GM23338 (cell line): ENCODE measurements at regions not wholly inside any gene's neighbourhood (a gene's known extent, or its start where the extent isn't known, plus 50 kb on each side); places are given as distances from the start of the nearest gene placed in this dataset.

Experiments used
- ATAC-seq: fragments of 200-7000 bp; cut with Tn5 transposase; 3 replicates; pipeline ENCODE4 v1.9.1; 2020
- DNase-seq: peaks from one replicate; pipeline ENCODE4 v3.0.0-alpha.2; 2015; ENCODE audit warnings: low spot score
- H2AFZ ChIP-seq: fragments of 200-600 bp; sonication (generic); 2 replicates; pipeline ENCODE4 v1.8.0; 2016; ENCODE audit warnings: antibody characterized with exemption, mild to moderate bottlenecking, moderate library complexity
- H3F3A ChIP-seq: fragments of 200-600 bp; sonication (generic); replicated peaks from 2 replicates; pipeline ENCODE4 v1.8.0; 2017; ENCODE audit warnings: antibody characterized with exemption, mixed run types, low read depth
- H3K27ac ChIP-seq: fragments of 200-600 bp; sonication (generic); 2 replicates; pipeline ENCODE4 v1.6.1; 2016; ENCODE audit warnings: low read depth
- H3K27me3 ChIP-seq: fragments of 200-600 bp; sonication (generic); 2 replicates; pipeline ENCODE4 v1.8.0; 2016; ENCODE audit warnings: mild to moderate bottlenecking, mixed run types, moderate library complexity; ENCODE audit not compliant: insufficient read depth
- H3K36me3 ChIP-seq: fragments of 200-600 bp; sonication (generic); 2 replicates; pipeline ENCODE4 v1.8.0; 2016; ENCODE audit warnings: mild to moderate bottlenecking; ENCODE audit not compliant: insufficient read depth
- H3K4me1 ChIP-seq: fragments of 200-600 bp; sonication (generic); 2 replicates; pipeline ENCODE4 v1.8.0; 2016; ENCODE audit warnings: mild to moderate bottlenecking, moderate library complexity; ENCODE audit not compliant: insufficient read depth
- H3K4me2 ChIP-seq: fragments of 200-600 bp; sonication (generic); 2 replicates; pipeline ENCODE4 v1.7.1; 2017; ENCODE audit warnings: mixed run types
- H3K4me3 ChIP-seq: fragments of 200-600 bp; sonication (generic); 2 replicates; pipeline ENCODE4 v1.6.1; 2016; ENCODE audit warnings: mixed run types
- H3K79me2 ChIP-seq: fragments of 200-600 bp; sonication (generic); replicated peaks from 2 replicates; pipeline ENCODE4 v1.8.0; 2017; ENCODE audit warnings: mild to moderate bottlenecking; ENCODE audit not compliant: insufficient read depth
- H3K9me2 ChIP-seq: fragments of 200-600 bp; sonication (generic); 2 replicates; pipeline ENCODE4 v1.8.0; 2017; ENCODE audit not compliant: insufficient read depth
- H4K20me1 ChIP-seq: fragments of 200-600 bp; sonication (generic); replicated peaks from 2 replicates; pipeline ENCODE4 v1.8.0; 2017; ENCODE audit warnings: mild to moderate bottlenecking; ENCODE audit not compliant: insufficient read depth
- H3K27ac Mint-ChIP-seq: 2 replicates; pipeline ENCODE4 v1.8.0; 2020; ENCODE audit warnings: inconsistent platforms, mild to moderate bottlenecking, moderate library complexity, mixed read lengths
- H3K27me3 Mint-ChIP-seq: 3 replicates; pipeline ENCODE4 v1.8.0; 2022; ENCODE audit warnings: low read depth, mild to moderate bottlenecking, moderate library complexity, mixed read lengths, inconsistent platforms; ENCODE audit not compliant: insufficient read depth, poor library complexity
- H3K36me3 Mint-ChIP-seq: 3 replicates; pipeline ENCODE4 v1.8.0; 2021; ENCODE audit warnings: low read depth, mild to moderate bottlenecking, inconsistent platforms, moderate library complexity, mixed read lengths
- H3K4me1 Mint-ChIP-seq: 3 replicates; pipeline ENCODE4 v1.8.0; 2020; ENCODE audit warnings: mild to moderate bottlenecking, inconsistent platforms, mixed read lengths
- H3K4me3 Mint-ChIP-seq: 3 replicates; pipeline ENCODE4 v1.8.0; 2021; ENCODE audit warnings: moderate library complexity, mild to moderate bottlenecking, inconsistent platforms, mixed read lengths
- H3K9me3 Mint-ChIP-seq: 3 replicates; pipeline ENCODE4 v1.8.0; 2020; ENCODE audit warnings: moderate library complexity, mild to moderate bottlenecking, inconsistent platforms, mixed read lengths
- CREB1 ChIP-seq: fragments of 250-450 bp; sonication (Bioruptor Pico); IDR thresholded peaks from 2 replicates; pipeline ENCODE4 v1.5.0; 2020; ENCODE audit warnings: low read depth, mild to moderate bottlenecking, moderate library complexity
- CTCF ChIP-seq, 2 experiments: fragments of 200-600 bp in 1 of 2; sonication (generic) in 1 of 2; conservative IDR thresholded peaks; 2 replicates each; pipeline versions ENCODE4 v1.5.1 to v1.6.1; 2016 to 2017; ENCODE audit warnings: antibody characterized with exemption in 2 of 2, low read depth in 2 of 2, mild to moderate bottlenecking in 2 of 2, moderate library complexity in 1 of 2
- ETS1 ChIP-seq: IDR thresholded peaks from 2 replicates; pipeline ENCODE4 v1.6.1; 2016; ENCODE audit warnings: antibody characterized with exemption
- EZH2 ChIP-seq: fragments of 200-600 bp; sonication (generic); IDR thresholded peaks from one replicate; pipeline ENCODE4 v1.8.0; 2017; ENCODE audit warnings: antibody characterized with exemption, mild to moderate bottlenecking, low read depth; ENCODE audit not compliant: unreplicated experiment
- NANOG ChIP-seq: IDR thresholded peaks from 2 replicates; pipeline ENCODE4 v1.6.1; 2016; ENCODE audit warnings: antibody characterized with exemption, borderline replicate concordance
- POLR2AphosphoS5 ChIP-seq: IDR thresholded peaks from 2 replicates; pipeline ENCODE4 v1.6.1; 2016; ENCODE audit warnings: antibody characterized with exemption, low read depth
- REST ChIP-seq: IDR thresholded peaks from one replicate; pipeline ENCODE4 v1.6.1; 2018; ENCODE audit warnings: antibody characterized with exemption; ENCODE audit not compliant: unreplicated experiment
- ZNF114 ChIP-seq: fragments of 250-450 bp; sonication (Bioruptor Pico); IDR thresholded peaks from 2 replicates; pipeline ENCODE4 v1.5.0; 2020; ENCODE audit warnings: mild to moderate bottlenecking, moderate library complexity
- ZNF331 ChIP-seq: fragments of 250-450 bp; sonication (Bioruptor Pico); IDR thresholded peaks from 2 replicates; pipeline ENCODE4 v1.5.0; 2020; ENCODE audit warnings: low read depth, mild to moderate bottlenecking, moderate library complexity
- ZNF462 ChIP-seq: fragments of 250-450 bp; sonication (Bioruptor Pico); IDR thresholded peaks from 2 replicates; pipeline ENCODE4 v1.5.0; 2020; ENCODE audit warnings: mild to moderate bottlenecking, moderate library complexity

GRCh38 chr20:53711333-53712211 lies 117.9 kb upstream of the ZNF217 start:
- TF ChIP-seq CREB1 (CRISPR knock-in tag), result no peak
- no peak for TF ChIP-seq ZNF331 (CRISPR knock-in tag)
- no peak for TF ChIP-seq NANOG
- no peak for TF ChIP-seq CTCF (conservative IDR thresholded peaks at IDR 0.05; ENCODE audit: low read depth in 2 of 2)
- no peak for TF ChIP-seq ETS1
- TF ChIP-seq POLR2AphosphoS5, result no peak
- TF ChIP-seq REST, result no peak
- no peak for TF ChIP-seq ZNF114 (CRISPR knock-in tag)
- TF ChIP-seq EZH2, result no peak
- TF ChIP-seq ZNF462 (CRISPR knock-in tag), result no peak

More at GRCh38 chr20:53711333-53712211, 117.9 kb upstream of the ZNF217 start:
- Histone ChIP-seq H3F3A (peaks cover 20% of the 10 kb centered on the region), H3K79me2 (no peaks in the 10 kb centered on the region), H3K4me1 (peaks cover 48% of the 10 kb centered on the region), H3K36me3 (no peaks in the 10 kb centered on the region), H4K20me1 (no peaks in the 10 kb centered on the region), H3K27ac (peak overlapping the region; percentile 40; the same call in 1 of the 2 replicates), H3K4me2 (peak overlapping the region; percentile 50; the same call in 1 of the 2 replicates), H3K27me3 (no peaks in the 10 kb centered on the region), H3K9me2 (no peaks in the 10 kb centered on the region), H3K4me3 (no peak overlapping the region), H2AFZ (peak overlapping the region; percentile 72; the same call in 1 of the 2 replicates)
- peaks cover 44% of the 10 kb centered on the region for H3K4me1 Mint-ChIP-seq
- H3K4me3 Mint-ChIP-seq, result no peak overlapping the region
- ATAC-seq (no peak), DNase-seq (peak; percentile 12)
- H3K27ac Mint-ChIP-seq, result no peak overlapping the region
- H3K9me3 Mint-ChIP-seq, result no peaks in the 10 kb centered on the region
- H3K27me3 Mint-ChIP-seq, result peaks cover 23% of the 10 kb centered on the region
- no peaks in the 10 kb centered on the region for H3K36me3 Mint-ChIP-seq
